Vagina (tissue), 2 donors: ENCODE measurements at regions not wholly inside any gene's neighbourhood (a gene's known extent, or its start where the extent isn't known, plus 50 kb on each side); places are given as distances from the start of the nearest gene placed in this dataset.

Source experiments
- POLR2A ChIP-seq, 2 donors: fragments of 450-650 bp; IDR thresholded peaks; one replicate each; pipeline ENCODE4 v1.6.1; 2017; ENCODE audit warnings: antibody characterized with exemption in 2 of 2, mild to moderate bottlenecking in 2 of 2, moderate library complexity in 2 of 2
- POLR2AphosphoS5 ChIP-seq, 2 donors: sonication (generic); formaldehyde crosslinking; IDR thresholded peaks; one replicate each; pipeline ENCODE4 v1.9.0; 2017; ENCODE audit warnings: antibody characterized with exemption in 2 of 2, mild to moderate bottlenecking in 2 of 2, low read depth in 1 of 2; ENCODE audit not compliant: insufficient read depth in 1 of 2

DNA sequence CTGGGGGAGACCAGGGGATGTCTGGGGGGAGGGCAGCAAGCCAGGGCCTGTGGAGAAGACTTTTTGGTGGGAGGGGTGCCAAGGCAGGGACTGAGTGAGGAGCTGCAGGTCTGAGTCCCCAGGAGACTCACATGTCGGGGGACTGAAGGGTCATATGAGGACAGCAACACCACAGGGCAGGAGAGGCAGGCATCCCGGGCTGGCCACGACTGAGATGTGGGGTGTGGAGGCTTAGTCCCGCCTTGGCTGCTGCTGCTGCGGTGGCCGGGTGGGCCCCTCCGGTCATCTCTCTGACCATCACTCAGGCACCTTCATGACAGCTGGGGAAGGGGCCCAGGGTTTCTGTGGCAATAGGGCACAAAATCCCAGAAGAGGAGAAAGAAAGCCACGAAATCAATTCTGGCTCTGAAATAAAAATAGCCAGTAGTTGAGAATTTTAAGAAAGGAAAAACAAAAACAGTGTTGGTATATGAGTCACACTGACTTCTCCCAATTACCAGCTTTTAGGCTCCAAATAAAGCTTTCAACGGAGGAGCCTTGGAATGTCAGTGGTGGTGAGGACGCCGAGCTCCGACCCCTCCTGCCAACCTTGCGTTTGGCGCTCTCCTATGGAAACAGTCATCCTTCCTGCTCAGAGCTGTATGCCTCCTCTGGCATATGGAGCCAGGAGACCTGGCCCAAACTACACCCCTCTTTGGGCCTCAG, 52.9 kb upstream of the ITGA11 start:
- TF ChIP-seq POLR2A (IDR thresholded peaks at IDR 0.05) (no peak), POLR2AphosphoS5 (IDR thresholded peaks at IDR 0.05; ENCODE audit: insufficient read depth in 1 of 2, low read depth in 1 of 2) (peak; percentile 46 to 53)
